ENCODE measurements at regions not wholly inside any gene's neighbourhood (a gene's known extent, or its start where the extent isn't known, plus 50 kb on each side); places are given as distances from the start of the nearest gene placed in this dataset.

DNA sequence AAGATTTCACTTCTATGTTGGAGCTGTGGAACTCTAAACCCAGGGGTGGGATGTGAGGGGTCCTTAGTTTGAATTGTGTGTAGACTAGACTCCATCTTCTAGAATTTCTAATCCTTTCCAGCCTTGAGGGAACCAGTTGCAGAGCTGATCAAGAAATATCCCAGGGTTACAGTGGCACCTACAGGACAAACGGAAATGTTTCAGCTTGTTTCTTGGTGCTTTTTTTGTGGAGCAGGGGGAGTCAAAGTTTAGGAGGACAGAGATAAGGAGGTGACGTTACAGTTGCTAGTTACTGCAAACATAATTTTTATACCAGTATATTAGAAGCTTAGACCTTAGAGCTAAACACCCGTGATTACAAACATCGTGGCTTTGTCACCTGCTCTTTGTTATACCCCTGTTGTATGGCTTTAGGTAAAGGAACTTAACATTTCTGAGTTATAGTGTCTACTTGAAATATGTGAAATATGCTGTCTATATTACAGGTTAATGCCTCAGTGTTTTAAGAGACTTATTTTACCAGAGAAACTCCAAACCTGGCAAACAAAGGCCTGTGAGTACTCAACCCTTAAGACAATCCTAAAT is 84.5 kb upstream of the DYNC1I1 start:
- Histone ChIP-seq H3K4me3 (ENCODE audit: low read length in 2 of 2) (no peak overlapping the region), H3K9me3 (ENCODE audit: control insufficient read depth in 2 of 2, low read length in 2 of 2) (no peaks in the 10 kb centered on the region), H3K9ac (ENCODE audit: low read length in 2 of 2) (no peak overlapping the region), H3K36me3 (ENCODE audit: control insufficient read depth in 2 of 2, insufficient read depth in 2 of 2, low read length in 2 of 2) (no peaks in the 10 kb centered on the region), H3K4me1 (ENCODE audit: control insufficient read depth, insufficient read depth, low read length) (no peaks in the 10 kb centered on the region), H3K27ac (ENCODE audit: low read length) (no peak overlapping the region), H3K27me3 (ENCODE audit: control insufficient read depth in 1 of 2, insufficient read depth in 2 of 2, low read length in 2 of 2) (no peaks in the 10 kb centered on the region)

- H3K36me3 ChIP-seq (ENCODE audit: control insufficient read depth in 2 of 2, insufficient read depth in 2 of 2, low read length in 2 of 2) = no peaks in the 10 kb centered on the region
- no peak overlapping the region for H3K9ac ChIP-seq (ENCODE audit: low read length in 2 of 2)
- no peaks in the 10 kb centered on the region for H3K9me3 ChIP-seq (ENCODE audit: control insufficient read depth in 2 of 2, low read length in 2 of 2)
- H3K4me1 ChIP-seq (ENCODE audit: control insufficient read depth, insufficient read depth, low read length) = no peaks in the 10 kb centered on the region
- no peak overlapping the region for H3K4me3 ChIP-seq (ENCODE audit: low read length in 2 of 2)
- no peak overlapping the region for H3K27ac ChIP-seq (ENCODE audit: low read length)
- H3K27me3 ChIP-seq (ENCODE audit: control insufficient read depth in 1 of 2, insufficient read depth in 2 of 2, low read length in 2 of 2) = no peaks in the 10 kb centered on the region
Measured at GRCh38 chr7:95686109-95686508, 86.2 kb upstream of the DYNC1I1 start.

- Histone ChIP-seq H3K27me3 (ENCODE audit: control insufficient read depth in 1 of 2, insufficient read depth in 2 of 2, low read length in 2 of 2) (no peaks in the 10 kb centered on the region), H3K4me1 (ENCODE audit: control insufficient read depth, insufficient read depth, low read length) (no peaks in the 10 kb centered on the region), H3K4me3 (ENCODE audit: low read length in 2 of 2) (no peak overlapping the region), H3K27ac (ENCODE audit: low read length) (no peak overlapping the region), H3K9ac (ENCODE audit: low read length in 2 of 2) (no peak overlapping the region), H3K36me3 (ENCODE audit: control insufficient read depth in 2 of 2, insufficient read depth in 2 of 2, low read length in 2 of 2) (no peaks in the 10 kb centered on the region), H3K9me3 (ENCODE audit: control insufficient read depth in 2 of 2, low read length in 2 of 2) (no peaks in the 10 kb centered on the region)
Measured at GRCh38 chr7:95684505-95684904, 87.8 kb upstream of the DYNC1I1 start.

- H3K27me3 ChIP-seq (ENCODE audit: control insufficient read depth in 1 of 2, insufficient read depth in 2 of 2, low read length in 2 of 2) = no peaks in the 10 kb centered on the region
- no peak overlapping the region for H3K9ac ChIP-seq (ENCODE audit: low read length in 2 of 2)
- H3K4me1 ChIP-seq (ENCODE audit: control insufficient read depth, insufficient read depth, low read length) = no peaks in the 10 kb centered on the region
- no peaks in the 10 kb centered on the region for H3K9me3 ChIP-seq (ENCODE audit: control insufficient read depth in 2 of 2, low read length in 2 of 2)
- H3K36me3 ChIP-seq (ENCODE audit: control insufficient read depth in 2 of 2, insufficient read depth in 2 of 2, low read length in 2 of 2) = no peaks in the 10 kb centered on the region
- H3K4me3 ChIP-seq (ENCODE audit: low read length in 2 of 2) = no peak overlapping the region
- H3K27ac ChIP-seq (ENCODE audit: low read length) = no peak overlapping the region
Measured at GRCh38 chr7:95684037-95684436, 87.7 kb upstream of the PDK4 start.

- H3K36me3 ChIP-seq (ENCODE audit: control insufficient read depth in 2 of 2, insufficient read depth in 2 of 2, low read length in 2 of 2) = no peaks in the 10 kb centered on the region
- no peaks in the 10 kb centered on the region for H3K27me3 ChIP-seq (ENCODE audit: control insufficient read depth in 1 of 2, insufficient read depth in 2 of 2, low read length in 2 of 2)
- H3K4me1 ChIP-seq (ENCODE audit: control insufficient read depth, insufficient read depth, low read length) = no peaks in the 10 kb centered on the region
- H3K4me3 ChIP-seq (ENCODE audit: low read length in 2 of 2) = no peak overlapping the region
- H3K27ac ChIP-seq (ENCODE audit: low read length) = no peak overlapping the region
- no peak overlapping the region for H3K9ac ChIP-seq (ENCODE audit: low read length in 2 of 2)
- H3K9me3 ChIP-seq (ENCODE audit: control insufficient read depth in 2 of 2, low read length in 2 of 2) = no peaks in the 10 kb centered on the region
Measured at GRCh38 chr7:95682913-95683312, 86.6 kb upstream of the PDK4 start.

- Histone ChIP-seq H3K4me3 (ENCODE audit: low read length in 2 of 2) (no peak overlapping the region), H3K27me3 (ENCODE audit: control insufficient read depth in 1 of 2, insufficient read depth in 2 of 2, low read length in 2 of 2) (no peaks in the 10 kb centered on the region), H3K9me3 (ENCODE audit: control insufficient read depth in 2 of 2, low read length in 2 of 2) (no peaks in the 10 kb centered on the region), H3K9ac (ENCODE audit: low read length in 2 of 2) (no peak overlapping the region), H3K36me3 (ENCODE audit: control insufficient read depth in 2 of 2, insufficient read depth in 2 of 2, low read length in 2 of 2) (no peaks in the 10 kb centered on the region), H3K27ac (ENCODE audit: low read length) (no peak overlapping the region), H3K4me1 (ENCODE audit: control insufficient read depth, insufficient read depth, low read length) (no peaks in the 10 kb centered on the region)
Measured at GRCh38 chr7:95676691-95677090, 80.4 kb upstream of the PDK4 start.

DNA sequence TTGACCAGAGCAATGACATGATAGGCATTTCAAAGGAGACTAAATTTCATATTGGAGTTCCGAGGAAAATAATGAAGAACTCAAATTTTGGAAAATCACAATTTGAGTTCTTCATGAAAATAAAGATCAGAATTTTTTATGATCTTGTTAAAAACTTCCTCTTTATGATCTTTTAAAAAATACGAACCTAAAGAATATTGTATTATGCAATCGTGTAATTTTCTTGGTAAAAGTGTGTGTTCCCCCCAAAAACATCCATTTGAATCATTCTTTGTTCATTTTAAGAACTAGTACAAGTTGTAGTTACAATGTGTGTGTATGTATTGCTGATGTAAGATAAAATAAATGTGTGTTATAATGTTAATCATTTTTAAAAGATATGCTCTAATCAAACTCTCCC is 79.3 kb upstream of the PDK4 start:
- Histone ChIP-seq H3K27me3 (ENCODE audit: control insufficient read depth in 1 of 2, insufficient read depth in 2 of 2, low read length in 2 of 2) (no peaks in the 10 kb centered on the region), H3K9ac (ENCODE audit: low read length in 2 of 2) (no peak overlapping the region), H3K4me3 (ENCODE audit: low read length in 2 of 2) (no peak overlapping the region), H3K4me1 (ENCODE audit: control insufficient read depth, insufficient read depth, low read length) (no peaks in the 10 kb centered on the region), H3K9me3 (ENCODE audit: control insufficient read depth in 2 of 2, low read length in 2 of 2) (no peaks in the 10 kb centered on the region), H3K36me3 (ENCODE audit: control insufficient read depth in 2 of 2, insufficient read depth in 2 of 2, low read length in 2 of 2) (no peaks in the 10 kb centered on the region), H3K27ac (ENCODE audit: low read length) (no peak overlapping the region)

DNA sequence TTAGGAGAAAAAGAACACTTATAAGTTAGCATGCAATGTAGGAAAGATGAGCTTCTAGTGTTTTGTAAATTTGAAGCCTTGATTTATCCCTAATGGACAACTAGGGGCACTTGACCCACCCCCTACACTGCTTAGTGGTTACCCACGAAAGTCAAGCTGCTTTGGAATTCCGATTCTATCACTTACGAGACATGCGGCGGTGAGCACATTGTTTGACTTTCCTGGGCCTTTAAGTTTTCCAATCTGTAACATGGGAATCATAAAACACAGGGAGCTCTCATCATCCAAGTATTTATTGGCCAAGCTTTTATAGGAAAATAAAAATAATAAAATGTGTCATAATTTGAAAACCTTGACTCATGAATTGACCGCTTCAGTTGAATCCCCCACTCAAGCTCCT is 78.7 kb upstream of the PDK4 start:
- Histone ChIP-seq H3K27me3 (ENCODE audit: control insufficient read depth in 1 of 2, insufficient read depth in 2 of 2, low read length in 2 of 2) (no peaks in the 10 kb centered on the region), H3K4me1 (ENCODE audit: control insufficient read depth, insufficient read depth, low read length) (no peaks in the 10 kb centered on the region), H3K9me3 (ENCODE audit: control insufficient read depth in 2 of 2, low read length in 2 of 2) (no peaks in the 10 kb centered on the region), H3K27ac (ENCODE audit: low read length) (no peak overlapping the region), H3K36me3 (ENCODE audit: control insufficient read depth in 2 of 2, insufficient read depth in 2 of 2, low read length in 2 of 2) (no peaks in the 10 kb centered on the region), H3K4me3 (ENCODE audit: low read length in 2 of 2) (no peak overlapping the region), H3K9ac (ENCODE audit: low read length in 2 of 2) (no peak overlapping the region)

- H3K9ac ChIP-seq (ENCODE audit: low read length in 2 of 2) = no peak overlapping the region
- no peaks in the 10 kb centered on the region for H3K9me3 ChIP-seq (ENCODE audit: control insufficient read depth in 2 of 2, low read length in 2 of 2)
- no peaks in the 10 kb centered on the region for H3K27me3 ChIP-seq (ENCODE audit: control insufficient read depth in 1 of 2, insufficient read depth in 2 of 2, low read length in 2 of 2)
- H3K27ac ChIP-seq (ENCODE audit: low read length) = no peak overlapping the region
- H3K4me1 ChIP-seq (ENCODE audit: control insufficient read depth, insufficient read depth, low read length) = no peaks in the 10 kb centered on the region
- H3K36me3 ChIP-seq (ENCODE audit: control insufficient read depth in 2 of 2, insufficient read depth in 2 of 2, low read length in 2 of 2) = no peaks in the 10 kb centered on the region
- no peak overlapping the region for H3K4me3 ChIP-seq (ENCODE audit: low read length in 2 of 2)
Measured at GRCh38 chr7:95674101-95674500, 77.8 kb upstream of the PDK4 start.

DNA sequence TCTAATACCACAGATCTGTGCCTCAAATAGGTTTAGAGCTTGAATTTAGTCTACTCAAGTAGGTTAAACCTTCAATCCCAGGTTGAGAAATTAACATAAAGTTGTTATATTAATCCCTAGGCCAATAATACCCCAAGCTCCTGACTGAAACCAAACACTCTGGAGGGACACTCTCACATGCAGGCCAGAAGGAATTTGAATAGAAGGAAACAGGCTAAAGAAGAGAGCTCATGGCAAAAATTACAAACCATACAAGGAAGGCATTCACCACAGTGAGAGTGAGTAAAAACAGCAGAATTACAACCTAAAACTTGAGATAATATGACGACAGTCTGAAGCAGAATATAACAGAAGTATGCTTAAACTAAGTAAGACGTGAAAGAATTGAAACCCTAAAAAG is 76.1 kb upstream of the PDK4 start:
- Histone ChIP-seq H3K9me3 (ENCODE audit: control insufficient read depth in 2 of 2, low read length in 2 of 2) (no peaks in the 10 kb centered on the region), H3K4me3 (ENCODE audit: low read length in 2 of 2) (no peak overlapping the region), H3K27ac (ENCODE audit: low read length) (no peak overlapping the region), H3K36me3 (ENCODE audit: control insufficient read depth in 2 of 2, insufficient read depth in 2 of 2, low read length in 2 of 2) (no peaks in the 10 kb centered on the region), H3K27me3 (ENCODE audit: control insufficient read depth in 1 of 2, insufficient read depth in 2 of 2, low read length in 2 of 2) (no peaks in the 10 kb centered on the region), H3K4me1 (ENCODE audit: control insufficient read depth, insufficient read depth, low read length) (no peaks in the 10 kb centered on the region), H3K9ac (ENCODE audit: low read length in 2 of 2) (no peak overlapping the region)

- Histone ChIP-seq H3K9ac (ENCODE audit: low read length in 2 of 2) (no peak overlapping the region), H3K4me3 (ENCODE audit: low read length in 2 of 2) (no peak overlapping the region), H3K36me3 (ENCODE audit: control insufficient read depth in 2 of 2, insufficient read depth in 2 of 2, low read length in 2 of 2) (no peaks in the 10 kb centered on the region), H3K9me3 (ENCODE audit: control insufficient read depth in 2 of 2, low read length in 2 of 2) (no peaks in the 10 kb centered on the region), H3K4me1 (ENCODE audit: control insufficient read depth, insufficient read depth, low read length) (no peaks in the 10 kb centered on the region), H3K27me3 (ENCODE audit: control insufficient read depth in 1 of 2, insufficient read depth in 2 of 2, low read length in 2 of 2) (no peaks in the 10 kb centered on the region), H3K27ac (ENCODE audit: low read length) (no peak overlapping the region)
Measured at GRCh38 chr7:95669513-95669912, 73.2 kb upstream of the PDK4 start.
